PC-9 (cell line): ENCODE measurements at regions not wholly inside any gene's neighbourhood (a gene's known extent, or its start where the extent isn't known, plus 50 kb on each side); places are given as distances from the start of the nearest gene placed in this dataset.

ENCODE experiments used
- BruUV-seq: library from RNA; stranded (reverse); fragments of 400-500 nt; replicated peaks from 2 replicates; lab custom pipeline; 2021; lab: Mats Ljungman, UMichigan
- CTCF ChIA-PET: fragments of 300-600 bp; sonication (Branson Sonifier 250); formaldehyde crosslinking; loops from one replicate; lab custom pipeline; 2022; ENCODE audit warnings: antibody characterized with exemption; lab: Charles Lee
- POLR2A ChIA-PET: fragments of 300-600 bp; sonication (Branson Sonifier 250); formaldehyde crosslinking; loops from one replicate; lab custom pipeline; 2022; ENCODE audit warnings: antibody characterized with exemption; ENCODE audit not compliant: unreplicated experiment; lab: Charles Lee
- DNase-seq, 2 experiments: peaks; one replicate each; pipeline versions ENCODE4 v3.0.0 to v3.0.0-alpha.2; 2015 to 2022; ENCODE audit warnings: mixed read lengths in 1 of 2
- H2AFZ ChIP-seq: fragments of 200-600 bp; sonication (generic); 2 replicates; pipeline ENCODE4 v1.8.1; 2017; ENCODE audit warnings: antibody characterized with exemption
- H3F3A ChIP-seq: fragments of 200-600 bp; sonication (generic); 2 replicates; pipeline ENCODE4 v1.8.1; 2017; ENCODE audit warnings: antibody characterized with exemption, mild to moderate bottlenecking, low read depth; ENCODE audit not compliant: insufficient read depth
- H3K27ac ChIP-seq: fragments of 200-600 bp; sonication (generic); 2 replicates; pipeline ENCODE4 v1.6.1; 2016; ENCODE audit warnings: mixed run types
- H3K27me3 ChIP-seq: fragments of 200-600 bp; sonication (generic); 2 replicates; pipeline ENCODE4 v1.6.1; 2016; ENCODE audit warnings: low read depth, mixed run types; ENCODE audit not compliant: insufficient read depth
- H3K36me3 ChIP-seq: fragments of 200-600 bp; sonication (generic); 2 replicates; pipeline ENCODE4 v1.6.1; 2016; ENCODE audit warnings: low read depth, mixed run types
- H3K4me1 ChIP-seq: fragments of 200-600 bp; sonication (generic); replicated peaks from 2 replicates; pipeline ENCODE4 v1.6.1; 2016; ENCODE audit warnings: mixed run types; ENCODE audit not compliant: insufficient read depth
- H3K4me2 ChIP-seq: fragments of 200-600 bp; sonication (generic); 2 replicates; pipeline ENCODE4 v1.6.1; 2017; ENCODE audit warnings: mixed run types
- H3K4me3 ChIP-seq: fragments of 200-600 bp; sonication (generic); 2 replicates; pipeline ENCODE4 v1.6.1; 2016; ENCODE audit warnings: mixed run types
- H3K79me2 ChIP-seq: fragments of 200-600 bp; sonication (generic); 2 replicates; pipeline ENCODE4 v1.6.1; 2017; ENCODE audit warnings: low read depth, mixed run types
- H3K9me2 ChIP-seq: fragments of 200-600 bp; sonication (generic); 2 replicates; pipeline ENCODE4 v1.8.1; 2017; ENCODE audit warnings: mild to moderate bottlenecking; ENCODE audit not compliant: insufficient read depth
- H3K9me3 ChIP-seq: fragments of 200-600 bp; sonication (generic); 2 replicates; pipeline ENCODE4 v1.8.1; 2016; ENCODE audit warnings: low read depth; ENCODE audit not compliant: insufficient read depth
- H4K20me1 ChIP-seq: fragments of 200-600 bp; sonication (generic); 2 replicates; pipeline ENCODE4 v1.8.1; 2017; ENCODE audit not compliant: insufficient read depth
- CTCF ChIP-seq: fragments of 200-600 bp; sonication (generic); conservative IDR thresholded peaks from 2 replicates; pipeline ENCODE4 v1.6.1; 2017; ENCODE audit warnings: mixed run types, antibody characterized with exemption, mild to moderate bottlenecking, moderate library complexity
- EZH2 ChIP-seq: fragments of 200-600 bp; sonication (generic); IDR thresholded peaks from 2 replicates; pipeline ENCODE4 v1.8.0; 2017; ENCODE audit warnings: antibody characterized with exemption, low read depth
- intact Hi-C: fragments of 100-400 bp; cut with micrococcal nuclease; formaldehyde crosslinking; loops from one replicate; pipeline ENCODE4 v1.10.0; 2022; ENCODE audit not compliant: unreplicated experiment

DNA sequence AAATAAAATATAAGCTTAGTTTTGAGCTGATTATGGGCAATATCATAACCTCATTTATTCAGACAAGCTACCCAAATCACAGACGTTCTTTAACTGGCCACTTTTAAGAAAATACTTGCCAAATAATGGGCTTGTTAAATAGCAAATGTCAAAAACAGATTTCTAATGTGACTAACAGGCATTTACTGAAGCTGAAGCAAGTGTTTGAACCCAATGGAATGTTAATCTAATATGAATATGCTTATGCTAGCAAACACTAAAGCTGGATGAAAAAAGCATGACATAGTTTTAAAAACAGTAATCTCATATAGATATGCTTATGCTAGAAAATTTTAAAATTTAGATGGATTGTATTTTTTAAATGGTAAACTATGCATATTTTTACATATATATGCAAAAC, 411.6 kb upstream of the PTGER4 start:
- no peak for DNase-seq
- Histone ChIP-seq H3K27ac (no peak overlapping the region), H2AFZ (no peak overlapping the region), H3K79me2 (no peaks in the 10 kb centered on the region), H4K20me1 (no peaks in the 10 kb centered on the region), H3K9me2 (0 out of 2 replicates have a peak, but pooled peaks cover 3% of the 10 kb centered on the region), H3F3A (no peaks in the 10 kb centered on the region), H3K27me3 (no peaks in the 10 kb centered on the region), H3K4me1 (no peaks in the 10 kb centered on the region), H3K4me3 (no peak overlapping the region), H3K36me3 (no peaks in the 10 kb centered on the region), H3K4me2 (no peak overlapping the region), H3K9me3 (no peaks in the 10 kb centered on the region)
- CTCF ChIA-PET, result interaction anchor here (0.7 kb wide), 2 partner anchors 346 to 418 kb away, joined by 3 to 6 read pairs; no protein-coding TSS in a partner anchor
- TF ChIP-seq EZH2, result no peak
- TF ChIP-seq CTCF, result no peak
- POLR2A ChIA-PET, result no interaction called here
- intact Hi-C loops, result no loop called here
- BruUV-seq, result no TSS peak

DNA sequence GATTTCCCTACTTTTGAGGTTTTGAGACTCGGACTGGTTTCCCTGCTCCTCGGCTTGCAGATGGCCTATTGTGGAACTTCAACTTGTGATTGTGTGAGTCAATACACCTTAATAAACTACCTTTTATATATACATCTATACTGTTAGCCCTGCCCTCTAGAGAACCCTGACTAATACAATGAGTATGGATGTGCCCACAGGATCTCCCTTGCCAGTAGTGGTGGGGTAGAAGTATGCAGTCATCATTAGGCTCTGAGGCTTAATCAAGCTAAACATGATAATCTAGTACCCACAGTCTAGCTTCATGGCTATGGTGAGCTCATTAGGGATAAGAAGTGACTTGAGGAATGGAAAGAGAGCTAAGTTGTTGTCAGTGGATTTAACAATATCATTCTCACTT, 412.8 kb upstream of the PTGER4 start:
- Histone ChIP-seq H3K4me3 (no peak overlapping the region), H3K4me1 (no peaks in the 10 kb centered on the region), H4K20me1 (no peaks in the 10 kb centered on the region), H3K4me2 (no peak overlapping the region), H3K36me3 (no peaks in the 10 kb centered on the region), H3K27ac (no peak overlapping the region), H3K9me2 (0 out of 2 replicates have a peak, but pooled peaks cover 3% of the 10 kb centered on the region), H2AFZ (no peak overlapping the region), H3F3A (no peaks in the 10 kb centered on the region), H3K9me3 (no peaks in the 10 kb centered on the region), H3K79me2 (no peaks in the 10 kb centered on the region), H3K27me3 (no peaks in the 10 kb centered on the region)
- intact Hi-C loops, result no loop called here
- no TSS peak for BruUV-seq
- CTCF ChIA-PET, result no interaction called here
- TF ChIP-seq CTCF (no peak), EZH2 (no peak)
- POLR2A ChIA-PET, result no interaction called here
- DNase-seq, result no peak

GRCh38 chr5:40261984-40262383, 417.7 kb upstream of the PTGER4 start:
- intact Hi-C loops, result no loop called here
- ChIA-PET CTCF (no interaction called here), POLR2A (no interaction called here)
- no peaks in the 10 kb centered on the region for H3K36me3 ChIP-seq
- no peaks in the 10 kb centered on the region for H3K9me3 ChIP-seq
- DNase-seq, result no peak
- H3K27ac ChIP-seq, result no peak overlapping the region
- no peak overlapping the region for H3K4me3 ChIP-seq
- H3F3A ChIP-seq, result no peaks in the 10 kb centered on the region
- H3K79me2 ChIP-seq, result no peaks in the 10 kb centered on the region
- no peak overlapping the region for H3K4me2 ChIP-seq
- 0 out of 2 replicates have a peak, but pooled peaks cover 3% of the 10 kb centered on the region for H3K9me2 ChIP-seq
- no TSS peak for BruUV-seq
- H2AFZ ChIP-seq, result no peak overlapping the region
- no peaks in the 10 kb centered on the region for H3K4me1 ChIP-seq
- H4K20me1 ChIP-seq, result no peaks in the 10 kb centered on the region
- TF ChIP-seq CTCF (no peak), EZH2 (no peak)
- no peaks in the 10 kb centered on the region for H3K27me3 ChIP-seq
